Activated T-cell treated with anti-CD3 and anti-CD28 coated beads, Interleukin-2, amount 50 U/mL, for 24 hours (primary cell): ENCODE measurements at regions not wholly inside any gene's neighbourhood (a gene's known extent, or its start where the extent isn't known, plus 50 kb on each side); places are given as distances from the start of the nearest gene placed in this dataset.
"Not testable (repeated sequence)": the region's sequence is repeated elsewhere in the genome, so short reads cannot be mapped to it uniquely, and the experiment has no call there.

Experiments
- DNase-seq: peaks from one replicate; pipeline ENCODE4 v3.0.0-alpha.2; 2020
- H3K27ac Mint-ChIP-seq: 2 replicates; pipeline ENCODE4 v1.8.0; 2020; ENCODE audit warnings: mild to moderate bottlenecking, mixed read lengths
- H3K27me3 Mint-ChIP-seq: 2 replicates; pipeline ENCODE4 v1.8.0; 2020; ENCODE audit warnings: mixed read lengths
- H3K36me3 Mint-ChIP-seq: 2 replicates; pipeline ENCODE4 v1.8.0; 2020; ENCODE audit warnings: low read depth, mixed read lengths
- H3K4me1 Mint-ChIP-seq: 2 replicates; pipeline ENCODE4 v1.8.0; 2020; ENCODE audit warnings: low read depth, mixed read lengths
- H3K4me3 Mint-ChIP-seq: 2 replicates; pipeline ENCODE4 v1.8.0; 2020; ENCODE audit warnings: mild to moderate bottlenecking, moderate library complexity, mixed read lengths
- H3K9me3 Mint-ChIP-seq: 2 replicates; pipeline ENCODE4 v1.8.0; 2020; ENCODE audit warnings: mixed read lengths

DNA sequence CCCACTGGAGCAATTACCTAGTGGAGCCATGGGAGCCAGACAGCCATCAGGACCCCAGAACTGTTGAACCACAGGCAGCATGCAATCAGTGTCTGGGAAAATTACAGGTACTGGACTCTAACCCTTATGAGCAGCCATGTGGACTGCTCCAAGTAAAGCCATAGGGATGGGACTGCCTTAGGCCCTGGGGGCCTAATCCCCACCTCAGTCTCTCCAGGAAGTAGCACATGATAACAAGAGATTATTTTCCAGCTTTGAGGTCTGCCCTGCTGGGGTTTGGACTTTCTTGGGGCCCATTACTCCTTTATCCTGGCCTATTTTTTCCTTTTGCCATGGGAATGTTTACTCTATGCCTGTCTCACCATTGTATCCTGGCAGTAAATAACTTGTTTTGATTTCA, 226.8 kb downstream of the AEBP2 start:
- no peak overlapping the region for H3K27ac Mint-ChIP-seq
- no peak overlapping the region for H3K4me3 Mint-ChIP-seq
- H3K36me3 Mint-ChIP-seq: no peaks in the 10 kb centered on the region
- no peak for DNase-seq
- H3K9me3 Mint-ChIP-seq: no peaks in the 10 kb centered on the region
- H3K4me1 Mint-ChIP-seq: peaks cover 1% of the 10 kb centered on the region
- no peaks in the 10 kb centered on the region for H3K27me3 Mint-ChIP-seq

DNA sequence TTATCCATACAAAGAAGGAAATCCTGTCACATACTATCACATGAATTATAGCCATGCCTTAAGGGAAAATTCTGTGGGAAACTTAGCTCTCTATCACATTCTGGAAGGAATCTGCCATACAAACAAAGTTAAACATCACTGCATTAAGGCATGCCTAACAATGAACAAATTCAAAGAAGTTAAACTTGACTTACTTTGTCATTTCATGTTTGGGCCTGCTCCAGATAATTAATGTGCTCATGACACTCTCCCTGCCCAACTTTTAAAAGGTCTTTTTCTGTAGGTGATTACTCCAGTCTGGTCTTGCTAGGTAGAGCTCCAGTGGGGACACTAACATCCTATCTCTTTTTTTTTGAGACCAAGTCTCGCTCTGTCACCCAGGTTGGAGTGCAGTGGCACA, 230.5 kb downstream of the AEBP2 start:
- no peak for DNase-seq
- H3K4me3 Mint-ChIP-seq: no peak overlapping the region
- peaks cover 2% of the 10 kb centered on the region for H3K4me1 Mint-ChIP-seq
- no peak overlapping the region for H3K27ac Mint-ChIP-seq
- H3K27me3 Mint-ChIP-seq: no peaks in the 10 kb centered on the region
- no peaks in the 10 kb centered on the region for H3K9me3 Mint-ChIP-seq
- no peaks in the 10 kb centered on the region for H3K36me3 Mint-ChIP-seq

DNA sequence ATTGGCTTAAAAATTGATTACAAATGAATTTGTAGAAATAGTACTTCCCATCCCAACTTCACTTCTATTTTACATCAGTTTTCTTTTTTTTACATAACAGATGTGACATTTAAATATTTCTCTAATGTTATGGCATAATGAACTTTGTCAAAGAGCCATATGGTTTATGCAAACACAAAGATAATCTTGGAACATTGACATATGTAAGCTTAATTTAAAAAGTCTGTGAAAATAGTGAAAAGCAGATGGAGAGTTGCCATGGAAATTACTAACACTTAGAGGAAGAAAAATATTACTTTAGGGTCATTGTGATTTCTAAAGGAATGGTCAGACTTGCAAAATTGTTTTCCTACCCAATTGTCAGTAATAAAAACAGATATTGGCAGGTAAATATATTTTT, 232.4 kb downstream of the AEBP2 start:
- Mint-ChIP-seq H3K27ac (no peak overlapping the region), H3K36me3 (no peaks in the 10 kb centered on the region), H3K4me3 (no peak overlapping the region), H3K4me1 (peaks cover 13% of the 10 kb centered on the region), H3K9me3 (peaks cover 3% of the 10 kb centered on the region), H3K27me3 (no peaks in the 10 kb centered on the region)
- no peak for DNase-seq

DNA sequence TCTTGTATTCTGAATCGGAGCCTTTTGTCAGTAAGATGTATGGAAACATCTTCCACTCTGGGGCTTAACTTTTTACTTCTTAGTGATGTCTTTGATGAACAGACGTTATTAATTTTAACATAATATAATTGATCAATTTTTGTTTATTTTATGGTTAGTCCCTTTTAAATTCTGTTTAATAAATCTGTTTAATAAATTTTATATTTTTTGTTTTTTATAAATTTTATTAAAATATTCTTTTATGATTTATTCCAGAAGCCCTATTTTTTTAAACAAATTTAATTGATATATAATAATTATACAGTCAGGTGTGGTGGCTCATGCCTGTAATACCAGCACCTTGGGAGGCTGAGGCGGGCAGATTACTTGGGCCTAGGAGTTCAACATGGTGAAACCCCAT, 235.1 kb downstream of the AEBP2 start:
- Mint-ChIP-seq H3K36me3 (no peaks in the 10 kb centered on the region), H3K27me3 (no peaks in the 10 kb centered on the region), H3K4me1 (peaks cover 33% of the 10 kb centered on the region)

DNA sequence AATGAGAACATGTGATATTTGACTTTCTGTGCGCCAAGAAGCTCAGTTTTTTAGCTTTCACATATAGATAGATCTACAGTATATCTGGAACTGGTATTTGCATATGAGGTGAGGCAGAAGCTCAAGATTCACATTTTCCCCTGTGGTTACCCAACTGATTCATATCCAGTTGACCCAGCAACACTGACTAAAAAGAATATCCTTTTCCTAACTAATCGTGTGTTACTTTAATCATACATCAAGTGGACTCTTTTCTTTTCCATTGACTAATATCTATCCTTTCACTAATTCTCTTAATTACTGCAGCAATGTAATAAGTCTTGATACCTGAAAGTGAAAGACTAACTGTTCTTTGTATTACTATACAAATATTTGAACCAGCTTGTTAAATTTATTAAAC, 236.1 kb downstream of the AEBP2 start:
- peaks cover 41% of the 10 kb centered on the region for H3K4me1 Mint-ChIP-seq
- H3K4me3 Mint-ChIP-seq: no peak overlapping the region
- H3K9me3 Mint-ChIP-seq: peaks cover 24% of the 10 kb centered on the region
- no peak for DNase-seq
- H3K27me3 Mint-ChIP-seq: no peaks in the 10 kb centered on the region
- peaks cover 5% of the 10 kb centered on the region for H3K36me3 Mint-ChIP-seq
- peak overlapping the region; percentile 86 for H3K27ac Mint-ChIP-seq

More for the DNA sequence above, 235.1 kb downstream of the AEBP2 start:
- DNase-seq: no peak
- Mint-ChIP-seq H3K27ac (no peak overlapping the region), H3K4me3 (no peak overlapping the region), H3K9me3 (peaks cover 16% of the 10 kb centered on the region)

DNA sequence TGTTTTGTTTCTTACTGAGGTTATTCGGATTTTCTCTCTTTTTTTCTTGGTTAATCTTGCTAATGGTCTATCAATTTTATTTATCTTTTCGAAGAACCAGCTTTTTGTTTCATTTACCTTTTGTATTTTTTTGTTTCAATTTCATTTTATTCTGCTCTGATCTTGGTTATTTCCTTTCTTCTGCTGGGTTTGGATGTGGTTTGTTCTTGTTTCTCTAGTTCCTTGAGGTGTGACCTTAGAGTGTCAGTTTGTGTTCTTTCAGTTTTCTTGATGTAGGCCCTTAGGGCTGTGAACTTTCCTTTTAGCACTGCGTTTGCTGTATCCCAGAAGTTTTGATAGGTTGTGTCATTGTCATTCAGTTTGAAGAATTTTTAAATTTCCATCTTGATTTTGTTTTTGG, 239.2 kb downstream of the AEBP2 start:
- DNase-seq, H3K27me3 Mint-ChIP-seq, H3K36me3 Mint-ChIP-seq: not testable (repeated sequence)
- Mint-ChIP-seq H3K4me1 (peaks cover 48% of the 10 kb centered on the region), H3K27ac (peak overlapping the region; percentile 58), H3K4me3 (peak overlapping the region; percentile 11), H3K9me3 (peaks cover 25% of the 10 kb centered on the region)

DNA sequence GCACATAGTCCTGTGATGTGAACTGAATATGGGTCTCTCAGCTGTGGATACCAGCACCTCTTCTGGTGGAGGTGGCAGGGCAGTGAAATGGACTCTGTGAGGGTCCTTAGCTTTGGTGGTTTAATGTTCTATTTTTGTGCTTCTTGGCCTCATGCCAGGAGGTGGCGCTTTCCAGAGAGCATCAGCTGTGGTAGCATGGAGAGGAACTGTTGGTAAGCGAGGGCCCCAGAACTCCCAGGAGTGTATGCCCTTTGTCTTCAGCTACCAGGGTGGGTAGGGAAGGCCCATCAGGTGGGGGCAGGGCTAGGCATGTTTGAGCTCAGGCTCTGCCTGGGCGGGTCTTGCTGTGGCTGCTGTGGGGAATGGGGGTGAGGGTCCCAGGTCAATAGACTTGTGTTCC, 241.7 kb downstream of the AEBP2 start:
- Mint-ChIP-seq H3K27ac (no peak overlapping the region), H3K9me3 (peaks cover 25% of the 10 kb centered on the region), H3K4me1 (peaks cover 41% of the 10 kb centered on the region), H3K27me3 (no peaks in the 10 kb centered on the region), H3K36me3 (peaks cover 5% of the 10 kb centered on the region), H3K4me3 (no peak overlapping the region)
- DNase-seq: no peak

DNA sequence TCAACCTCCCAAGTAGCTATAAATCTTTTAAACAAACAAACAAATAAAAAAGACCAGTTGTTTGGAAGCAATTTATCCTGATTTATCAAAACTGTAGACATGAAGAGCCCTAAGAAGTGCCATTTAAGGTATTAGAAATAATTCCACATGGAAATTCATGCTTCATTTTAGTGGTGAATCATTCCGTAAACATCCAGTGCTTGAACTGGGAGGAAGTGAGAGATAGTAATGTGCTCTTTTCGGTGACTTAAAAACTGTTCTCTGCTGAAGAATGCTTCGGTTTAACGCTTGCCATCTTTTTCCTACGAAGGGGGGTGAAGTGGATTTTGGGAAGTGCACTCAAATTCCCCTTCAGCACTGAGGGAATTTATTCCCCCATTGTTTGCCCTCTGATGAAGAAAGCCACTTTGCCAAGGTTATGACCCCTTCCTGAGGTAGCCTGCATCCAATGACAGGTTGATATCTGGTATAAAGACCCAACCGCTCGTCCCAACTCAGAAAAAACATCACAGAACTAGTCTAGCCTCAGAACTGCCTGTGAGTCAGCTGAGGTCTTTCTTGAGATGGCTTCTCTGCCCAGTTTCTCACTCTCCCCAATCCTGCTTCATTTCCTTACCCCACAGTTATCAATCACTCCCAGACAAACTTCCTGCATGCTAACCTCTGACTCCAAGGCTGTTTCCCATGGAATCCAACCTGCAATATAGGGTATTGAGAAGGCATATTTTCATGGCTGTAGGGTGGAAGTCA, 244.1 kb downstream of the AEBP2 start:
- Mint-ChIP-seq H3K4me1 (peaks cover 29% of the 10 kb centered on the region), H3K27ac (no peak overlapping the region), H3K9me3 (peaks cover 13% of the 10 kb centered on the region), H3K4me3 (no peak overlapping the region), H3K27me3 (no peaks in the 10 kb centered on the region), H3K36me3 (peaks cover 5% of the 10 kb centered on the region)
- no peak for DNase-seq

DNA sequence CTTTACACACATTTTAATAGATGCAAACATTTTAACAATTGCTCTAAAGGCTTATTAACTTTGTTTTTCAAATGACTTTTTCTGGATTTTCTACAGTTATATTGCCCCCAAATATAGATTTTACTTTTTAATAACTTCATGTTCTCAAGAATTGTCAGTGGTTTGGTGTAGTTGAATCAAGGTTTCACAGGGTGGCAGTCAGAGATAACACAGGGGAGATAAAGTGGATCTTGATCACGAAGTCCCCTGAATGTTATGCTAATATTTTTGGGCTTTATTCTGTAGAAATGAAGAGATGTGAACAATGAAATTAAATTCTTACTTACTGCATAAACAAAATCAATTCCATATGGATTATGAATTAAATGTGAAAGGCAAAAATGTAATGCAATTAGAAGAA, 248.1 kb downstream of the AEBP2 start:
- no peaks in the 10 kb centered on the region for H3K36me3 Mint-ChIP-seq
- no peak for DNase-seq
- peaks cover 8% of the 10 kb centered on the region for H3K4me1 Mint-ChIP-seq
- no peak overlapping the region for H3K4me3 Mint-ChIP-seq
- no peaks in the 10 kb centered on the region for H3K27me3 Mint-ChIP-seq
- H3K27ac Mint-ChIP-seq: no peak overlapping the region
- H3K9me3 Mint-ChIP-seq: no peaks in the 10 kb centered on the region

DNA sequence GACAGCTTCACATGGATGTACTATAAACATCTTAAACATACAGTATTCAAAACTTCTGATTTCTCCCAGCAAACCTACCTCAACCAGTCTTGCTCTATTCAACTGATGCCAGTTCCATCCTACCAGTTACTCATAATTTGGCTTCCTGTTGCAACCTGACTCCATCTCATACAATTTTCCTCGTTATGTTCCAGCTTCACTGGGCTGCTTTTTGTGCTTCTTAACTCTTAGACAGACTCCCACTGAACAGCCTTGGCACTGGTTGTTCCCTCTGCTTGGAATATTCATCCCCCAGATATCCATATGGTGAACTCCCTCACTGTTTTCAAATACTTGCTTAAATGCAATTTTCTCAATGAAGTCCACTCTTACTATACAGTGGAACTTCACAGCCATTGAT, 249.2 kb downstream of the AEBP2 start:
- H3K4me1 Mint-ChIP-seq: peaks cover 3% of the 10 kb centered on the region

DNA sequence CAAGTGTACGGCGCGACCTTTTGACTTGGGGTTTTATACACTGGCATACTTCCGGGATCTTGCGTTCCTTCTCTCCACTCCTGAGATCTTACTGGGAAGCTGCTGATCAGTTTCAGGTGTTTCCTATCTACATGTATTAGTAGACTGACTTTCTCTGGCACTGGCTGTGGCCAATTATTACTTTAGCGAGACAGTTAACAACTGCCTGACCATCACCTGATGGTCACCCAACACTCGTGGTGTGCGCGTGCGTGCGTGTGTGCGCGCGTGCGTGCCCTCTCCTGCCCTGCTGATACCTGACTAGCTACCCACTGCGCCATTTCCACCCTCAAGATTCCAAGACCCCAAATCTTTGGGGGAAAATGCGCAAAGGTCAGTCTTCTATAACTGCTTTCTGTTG, 249.9 kb downstream of the AEBP2 start:
- Mint-ChIP-seq H3K4me1 (peaks cover 1% of the 10 kb centered on the region), H3K36me3 (no peaks in the 10 kb centered on the region), H3K27ac (no peak overlapping the region), H3K27me3 (peaks cover 6% of the 10 kb centered on the region), H3K4me3 (no peak overlapping the region), H3K9me3 (no peaks in the 10 kb centered on the region)
- DNase-seq: no peak

More for the DNA sequence above, 249.2 kb downstream of the AEBP2 start:
- no peak overlapping the region for H3K27ac Mint-ChIP-seq
- DNase-seq: no peak
- H3K9me3 Mint-ChIP-seq: no peaks in the 10 kb centered on the region
- H3K4me3 Mint-ChIP-seq: no peak overlapping the region
- H3K27me3 Mint-ChIP-seq: peaks cover 6% of the 10 kb centered on the region
- H3K36me3 Mint-ChIP-seq: no peaks in the 10 kb centered on the region

DNA sequence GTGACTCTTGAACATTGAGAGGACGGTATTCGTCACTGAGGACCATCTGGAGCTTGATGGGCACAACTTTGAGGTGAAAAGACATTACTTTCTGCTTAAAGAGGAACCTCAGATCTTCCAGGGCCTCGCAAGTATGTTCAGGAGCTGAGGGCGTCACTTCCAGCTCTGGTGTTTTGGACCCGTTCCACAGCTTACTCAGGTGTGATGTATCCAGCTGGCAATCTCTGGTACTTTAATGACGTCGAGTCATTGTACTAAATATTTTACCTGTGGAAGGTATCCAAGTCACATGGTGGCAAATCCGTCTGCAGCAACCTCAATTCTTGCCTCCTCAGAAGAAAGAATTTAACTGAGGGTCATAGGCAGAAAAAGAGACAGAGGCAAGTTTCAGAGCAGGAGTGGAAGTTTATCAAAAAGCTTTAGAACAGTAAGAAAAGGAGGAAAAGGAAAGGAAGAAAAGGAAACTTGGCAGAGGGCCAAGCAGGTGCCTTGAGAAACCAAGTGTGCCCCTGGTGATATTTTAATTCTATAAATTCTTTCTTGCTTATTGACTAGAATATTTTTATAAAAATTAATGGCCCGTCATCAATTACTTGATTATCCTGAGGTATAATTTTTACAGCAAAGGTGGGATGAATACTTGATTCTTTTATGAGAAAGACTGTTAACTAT, 250.6 kb downstream of the AEBP2 start:
- Mint-ChIP-seq H3K4me3 (no peak overlapping the region), H3K4me1 (peaks cover 7% of the 10 kb centered on the region), H3K27ac (no peak overlapping the region), H3K9me3 (no peaks in the 10 kb centered on the region), H3K36me3 (no peaks in the 10 kb centered on the region), H3K27me3 (peaks cover 6% of the 10 kb centered on the region)
- DNase-seq: no peak

DNA sequence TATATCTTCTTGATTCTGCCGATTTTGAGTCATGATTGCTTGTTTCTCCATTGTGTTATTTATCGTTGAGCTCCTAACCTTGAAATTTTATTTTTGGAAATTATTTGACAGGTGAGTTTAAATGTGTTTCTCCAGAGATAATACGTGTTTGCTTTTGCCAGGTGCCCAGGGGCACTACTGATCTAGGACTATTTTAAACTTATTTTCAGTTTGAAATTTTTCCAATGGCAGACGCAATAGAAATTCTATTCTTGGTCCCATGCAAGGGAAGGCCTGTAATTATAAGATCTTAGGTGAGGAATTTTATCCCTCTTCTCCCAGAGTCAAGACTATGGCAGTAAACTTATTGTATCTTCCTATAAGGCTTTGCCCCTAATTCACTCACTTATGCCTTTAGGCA, 252.8 kb downstream of the AEBP2 start:
- Mint-ChIP-seq H3K4me1 (peaks cover 17% of the 10 kb centered on the region), H3K4me3 (no peak overlapping the region), H3K36me3 (no peaks in the 10 kb centered on the region), H3K27me3 (peaks cover 6% of the 10 kb centered on the region), H3K27ac (no peak overlapping the region), H3K9me3 (no peaks in the 10 kb centered on the region)
- no peak for DNase-seq

DNA sequence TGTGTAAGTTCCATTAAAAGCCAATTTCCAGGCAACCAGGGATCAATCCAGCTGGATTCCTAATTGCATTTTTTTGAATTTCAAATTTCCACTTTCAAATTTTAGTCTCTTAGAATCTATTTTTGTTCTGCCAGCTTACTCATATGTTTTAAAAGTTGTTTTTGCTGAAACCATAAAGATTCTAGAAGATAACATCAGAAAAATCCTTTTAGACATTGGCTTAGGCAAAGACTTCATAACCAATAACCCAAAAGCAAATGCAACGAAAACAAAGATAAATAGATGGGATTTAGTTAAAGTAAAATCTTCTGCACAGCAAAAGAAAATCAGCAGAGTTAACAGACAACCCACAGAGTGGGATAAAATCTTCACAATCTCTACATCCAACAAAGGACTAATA, 253.3 kb downstream of the AEBP2 start:
- no peak for DNase-seq
- Mint-ChIP-seq H3K4me3 (no peak overlapping the region), H3K27me3 (peaks cover 6% of the 10 kb centered on the region), H3K27ac (no peak overlapping the region), H3K36me3 (no peaks in the 10 kb centered on the region), H3K4me1 (peaks cover 17% of the 10 kb centered on the region), H3K9me3 (no peaks in the 10 kb centered on the region)

DNA sequence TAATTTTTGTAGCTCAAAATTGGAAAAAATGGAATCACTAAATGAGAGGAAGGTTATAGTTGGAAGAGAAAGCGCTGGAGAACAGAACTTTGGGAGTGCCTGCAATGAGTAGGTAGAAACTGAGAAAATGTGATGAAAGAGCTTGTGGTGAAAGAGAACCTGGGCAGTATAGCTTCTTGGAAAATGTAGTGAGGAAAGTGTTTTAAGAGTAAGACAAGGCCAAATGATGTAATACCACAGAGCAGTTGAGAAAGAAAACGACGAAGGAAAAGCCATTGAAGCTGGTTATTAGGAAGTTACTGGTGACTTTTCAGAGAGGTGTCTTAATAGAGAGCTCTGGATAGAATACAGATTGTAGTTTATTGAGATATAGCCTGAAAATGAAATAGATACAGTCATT, 255.3 kb downstream of the AEBP2 start:
- Mint-ChIP-seq H3K4me3 (no peak overlapping the region), H3K27ac (peak overlapping the region; percentile 9), H3K27me3 (peaks cover 6% of the 10 kb centered on the region), H3K4me1 (peaks cover 17% of the 10 kb centered on the region), H3K36me3 (no peaks in the 10 kb centered on the region), H3K9me3 (peaks cover 2% of the 10 kb centered on the region)
- no peak for DNase-seq
